ENCODE measurements at regions not wholly inside any gene's neighbourhood (a gene's known extent, or its start where the extent isn't known, plus 50 kb on each side); places are given as distances from the start of the nearest gene placed in this dataset.

GRCh38 chr18:37962316-37962966 lies 396.8 kb upstream of the CELF4 start:
- TF ChIP-seq CTCF (IDR thresholded peaks at IDR 0.05): no peak
- no peak for TF ChIP-seq POLR2A (IDR thresholded peaks at IDR 0.05)

Measured in testis (tissue), 2 donors.